ENCODE measurements at regions not wholly inside any gene's neighbourhood (a gene's known extent, or its start where the extent isn't known, plus 50 kb on each side); places are given as distances from the start of the nearest gene placed in this dataset.

GRCh38 chr2:2932189-2932588 lies 445.4 kb downstream of the EIPR1 start:
- no peak for DNase-seq (ENCODE audit: low spot score)
- Histone ChIP-seq H4K20me1 (ENCODE audit: insufficient read depth, poor library complexity, severe bottlenecking) (no peaks in the 10 kb centered on the region), H3K79me2 (no peaks in the 10 kb centered on the region), H3K9me3 (ENCODE audit: low read depth) (no peaks in the 10 kb centered on the region), H3K27ac (no peak overlapping the region), H3K4me3 (no peak overlapping the region), H3K27me3 (no peaks in the 10 kb centered on the region), H3K36me3 (replicated peaks; ENCODE audit: insufficient read depth, low read depth) (no peaks in the 10 kb centered on the region), H2AFZ (no peak overlapping the region), H3K9me2 (replicated peaks; ENCODE audit: insufficient read depth) (no peaks in the 10 kb centered on the region), H3K4me2 (no peak overlapping the region), H3K4me1 (ENCODE audit: insufficient read depth) (no peaks in the 10 kb centered on the region)
- TF ChIP-seq EZH2 (IDR thresholded peaks at IDR 0.05; ENCODE audit: borderline replicate concordance) (no peak), EZH2phosphoT487 (IDR thresholded peaks at IDR 0.05; ENCODE audit: low read depth, severe bottlenecking, unreplicated experiment) (no peak), CTCF (IDR thresholded peaks at IDR 0.05; ENCODE audit: poor library complexity) (no peak)
- WGBS (ENCODE audit: low lambda C conversion rate, missing lambda C conversion rate): 83% methylated on average over 15 of the region's 15 CpGs

- no peaks in the 10 kb centered on the region for H3K79me2 ChIP-seq
- no peaks in the 10 kb centered on the region for H3K27me3 ChIP-seq
- H2AFZ ChIP-seq: no peak overlapping the region
- no peak for DNase-seq (ENCODE audit: low spot score)
- no peak overlapping the region for H3K4me2 ChIP-seq
- no peak overlapping the region for H3K4me3 ChIP-seq
- H4K20me1 ChIP-seq (ENCODE audit: insufficient read depth, poor library complexity, severe bottlenecking): no peaks in the 10 kb centered on the region
- WGBS (ENCODE audit: low lambda C conversion rate, missing lambda C conversion rate): 83% methylated on average over 12 of the region's 12 CpGs
- H3K36me3 ChIP-seq (replicated peaks; ENCODE audit: insufficient read depth, low read depth): no peaks in the 10 kb centered on the region
- no peak overlapping the region for H3K27ac ChIP-seq
- H3K9me2 ChIP-seq (replicated peaks; ENCODE audit: insufficient read depth): no peaks in the 10 kb centered on the region
- no peaks in the 10 kb centered on the region for H3K9me3 ChIP-seq (ENCODE audit: low read depth)
- no peak for TF ChIP-seq EZH2phosphoT487 (IDR thresholded peaks at IDR 0.05; ENCODE audit: low read depth, severe bottlenecking, unreplicated experiment)
- no peak for TF ChIP-seq CTCF (IDR thresholded peaks at IDR 0.05; ENCODE audit: poor library complexity)
- TF ChIP-seq EZH2 (IDR thresholded peaks at IDR 0.05; ENCODE audit: borderline replicate concordance): no peak
- H3K4me1 ChIP-seq (ENCODE audit: insufficient read depth): no peaks in the 10 kb centered on the region
Observed at GRCh38 chr2:2931318-2932075, 446.1 kb downstream of the EIPR1 start.

GRCh38 chr2:2930841-2931240 lies 446.8 kb downstream of the EIPR1 start:
- Histone ChIP-seq H3K27me3 (no peaks in the 10 kb centered on the region), H3K79me2 (no peaks in the 10 kb centered on the region), H3K4me3 (no peak overlapping the region), H3K36me3 (replicated peaks; ENCODE audit: insufficient read depth, low read depth) (no peaks in the 10 kb centered on the region), H3K4me2 (no peak overlapping the region), H3K4me1 (ENCODE audit: insufficient read depth) (no peaks in the 10 kb centered on the region), H2AFZ (no peak overlapping the region), H4K20me1 (ENCODE audit: insufficient read depth, poor library complexity, severe bottlenecking) (no peaks in the 10 kb centered on the region), H3K9me2 (replicated peaks; ENCODE audit: insufficient read depth) (no peaks in the 10 kb centered on the region), H3K9me3 (ENCODE audit: low read depth) (no peaks in the 10 kb centered on the region), H3K27ac (no peak overlapping the region)
- 65% methylated on average over 2 of the region's 2 CpGs for WGBS (ENCODE audit: low lambda C conversion rate, missing lambda C conversion rate)
- DNase-seq (ENCODE audit: low spot score): no peak
- TF ChIP-seq EZH2phosphoT487 (IDR thresholded peaks at IDR 0.05; ENCODE audit: low read depth, severe bottlenecking, unreplicated experiment): no peak
- TF ChIP-seq CTCF (IDR thresholded peaks at IDR 0.05; ENCODE audit: poor library complexity): no peak
- no peak for TF ChIP-seq EZH2 (IDR thresholded peaks at IDR 0.05; ENCODE audit: borderline replicate concordance)
